H9 (cell line): ENCODE measurements at regions not wholly inside any gene's neighbourhood (a gene's known extent, or its start where the extent isn't known, plus 50 kb on each side); places are given as distances from the start of the nearest gene placed in this dataset.

ENCODE experiments used
- DNase-seq: peaks from one replicate; pipeline ENCODE4 v3.0.0-alpha.2; 2017
- H2AFZ ChIP-seq: one replicate; pipeline ENCODE4 v1.6.1; 2013; ENCODE audit warnings: mild to moderate bottlenecking, low read length, control low read depth, moderate library complexity
- H2AK5ac ChIP-seq: 2 replicates; pipeline ENCODE4 v1.6.1; 2013; ENCODE audit warnings: low read length, control low read depth, mixed read lengths; ENCODE audit not compliant: insufficient read length
- H2BK120ac ChIP-seq: one replicate; pipeline ENCODE4 v1.6.1; 2013; ENCODE audit warnings: low read depth, mild to moderate bottlenecking, low read length, control low read depth, inconsistent platforms; ENCODE audit not compliant: poor library complexity, severe bottlenecking
- H2BK12ac ChIP-seq: 2 replicates; pipeline ENCODE4 v1.6.1; 2013; ENCODE audit warnings: low read length, control low read depth, mixed read lengths, low read depth; ENCODE audit not compliant: insufficient read length
- H2BK15ac ChIP-seq: 2 replicates; pipeline ENCODE4 v1.6.1; 2013; ENCODE audit warnings: low read depth, low read length, control low read depth
- H2BK20ac ChIP-seq: one replicate; pipeline ENCODE4 v1.6.1; 2013; ENCODE audit warnings: low read depth, mild to moderate bottlenecking, low read length, control low read depth, inconsistent platforms; ENCODE audit not compliant: poor library complexity, severe bottlenecking
- H2BK5ac ChIP-seq: 2 replicates; pipeline ENCODE4 v1.6.1; 2013; ENCODE audit warnings: low read length, control low read depth, mixed read lengths; ENCODE audit not compliant: insufficient read length
- H3K14ac ChIP-seq: 2 replicates; pipeline ENCODE4 v1.6.1; 2013; ENCODE audit warnings: low read length, control low read depth; ENCODE audit not compliant: insufficient read depth
- H3K18ac ChIP-seq: 2 replicates; pipeline ENCODE4 v1.6.1; 2013; ENCODE audit warnings: low read depth, mild to moderate bottlenecking, mixed read lengths, low read length, control low read depth; ENCODE audit not compliant: insufficient read length
- H3K23ac ChIP-seq: 2 replicates; pipeline ENCODE4 v1.6.1; 2013; ENCODE audit warnings: low read length, control low read depth, mixed read lengths, low read depth; ENCODE audit not compliant: insufficient read length
- H3K23me2 ChIP-seq: 2 replicates; pipeline ENCODE4 v1.6.1; 2013; ENCODE audit warnings: low read depth, mild to moderate bottlenecking, mixed read lengths, low read length, control low read depth; ENCODE audit not compliant: insufficient read length, poor library complexity, severe bottlenecking
- H3K27ac ChIP-seq: 2 replicates; pipeline ENCODE4 v1.5.1; 2013; ENCODE audit warnings: low read length, control low read depth, mixed read lengths, low read depth; ENCODE audit not compliant: insufficient read length
- H3K27me3 ChIP-seq: 2 replicates; pipeline ENCODE4 v1.6.1; 2013; ENCODE audit warnings: low read length, control low read depth, inconsistent platforms; ENCODE audit not compliant: insufficient read depth
- H3K4ac ChIP-seq: 2 replicates; pipeline ENCODE4 v1.6.1; 2013; ENCODE audit warnings: low read depth, mild to moderate bottlenecking, control low read depth, inconsistent platforms, low read length, moderate library complexity
- H3K4me1 ChIP-seq: 2 replicates; pipeline ENCODE4 v1.6.1; 2013; ENCODE audit warnings: low read length, control low read depth, inconsistent platforms; ENCODE audit not compliant: insufficient read depth
- H3K4me2 ChIP-seq: 2 replicates; pipeline ENCODE4 v1.6.1; 2013; ENCODE audit warnings: low read length, control low read depth, mixed read lengths; ENCODE audit not compliant: insufficient read length, insufficient read depth
- H3K56ac ChIP-seq: 2 replicates; pipeline ENCODE4 v1.6.1; 2013; ENCODE audit warnings: low read depth, mild to moderate bottlenecking, mixed read lengths, low read length, control low read depth; ENCODE audit not compliant: insufficient read length
- H3K79me1 ChIP-seq: 2 replicates; pipeline ENCODE4 v1.6.1; 2013; ENCODE audit warnings: low read depth, mild to moderate bottlenecking, moderate library complexity, low read length, control low read depth, inconsistent platforms; ENCODE audit not compliant: insufficient read depth, poor library complexity, severe bottlenecking
- H3K79me2 ChIP-seq: 2 replicates; pipeline ENCODE4 v1.6.1; 2013; ENCODE audit warnings: low read length, control low read depth, inconsistent platforms; ENCODE audit not compliant: insufficient read depth
- H3K9ac ChIP-seq: 2 replicates; pipeline ENCODE4 v1.6.1; 2013; ENCODE audit warnings: low read length, control low read depth, mixed read lengths; ENCODE audit not compliant: insufficient read length; ENCODE audit errors: extremely low read depth
- H3K9me3 ChIP-seq: one replicate; pipeline ENCODE4 v1.6.1; 2013; ENCODE audit warnings: low read depth, low read length, inconsistent platforms; ENCODE audit not compliant: control insufficient read depth
- H3T11ph ChIP-seq: one replicate; pipeline ENCODE4 v1.6.1; 2013; ENCODE audit warnings: mild to moderate bottlenecking, low read length, control low read depth, inconsistent platforms
- H4K20me1 ChIP-seq: one replicate; pipeline ENCODE4 v1.6.1; 2013; ENCODE audit not compliant: control insufficient read depth, insufficient read length, insufficient read depth
- H4K5ac ChIP-seq: 2 replicates; pipeline ENCODE4 v1.6.1; 2013; ENCODE audit warnings: low read depth, mild to moderate bottlenecking, mixed read lengths, low read length, control low read depth; ENCODE audit not compliant: insufficient read length
- H4K8ac ChIP-seq: replicated peaks from 2 replicates; pipeline ENCODE4 v1.6.1; 2013; ENCODE audit warnings: low read length, control low read depth, mixed read lengths, low read depth; ENCODE audit not compliant: insufficient read length
- H4K91ac ChIP-seq: 2 replicates; pipeline ENCODE4 v1.6.1; 2013; ENCODE audit warnings: low read depth, mild to moderate bottlenecking, moderate library complexity, mixed read lengths, low read length, control low read depth; ENCODE audit not compliant: insufficient read length
- H3K27ac Mint-ChIP-seq, 3 experiments: 2 replicates in 2 of 3; 3 replicates in 1 of 3; pipeline ENCODE4 v1.8.0; 2020 to 2021; ENCODE audit warnings: mixed read lengths in 3 of 3, mild to moderate bottlenecking in 1 of 3, moderate library complexity in 1 of 3
- H3K27me3 Mint-ChIP-seq: 2 replicates; pipeline ENCODE4 v1.8.0; 2021; ENCODE audit warnings: low read depth, mild to moderate bottlenecking, moderate library complexity, mixed read lengths
- H3K36me3 Mint-ChIP-seq, 3 experiments: 2 replicates in 2 of 3; 3 replicates in 1 of 3; pipeline ENCODE4 v1.8.0; 2020 to 2021; ENCODE audit warnings: low read depth in 3 of 3, mixed read lengths in 3 of 3; ENCODE audit not compliant: insufficient read depth in 1 of 3
- H3K4me1 Mint-ChIP-seq, 2 experiments: 2 replicates each; pipeline ENCODE4 v1.8.0; 2020; ENCODE audit warnings: mixed read lengths in 2 of 2
- H3K4me3 Mint-ChIP-seq, 2 experiments: 2 replicates in 1 of 2; 3 replicates in 1 of 2; pipeline ENCODE4 v1.8.0; 2020 to 2021; ENCODE audit warnings: mild to moderate bottlenecking in 2 of 2, mixed read lengths in 2 of 2, moderate library complexity in 1 of 2
- H3K9me3 Mint-ChIP-seq, 2 experiments: 2 replicates in 1 of 2; 3 replicates in 1 of 2; pipeline ENCODE4 v1.8.0; 2020; ENCODE audit warnings: mild to moderate bottlenecking in 2 of 2, mixed read lengths in 2 of 2, moderate library complexity in 1 of 2
- CTCF ChIP-seq: fragments of 200-600 bp; sonication (generic); conservative IDR thresholded peaks from 3 replicates; pipeline ENCODE4 v1.8.0; 2021; ENCODE audit warnings: antibody characterized with exemption, mild to moderate bottlenecking
- WGBS: extraction: QIAGEN DNeasy Blood & Tissue Kit; methylation state at CpG from one replicate; pipeline ENCODE4 v1.1.7; 2013; ENCODE audit warnings: missing lambda C conversion rate, low lambda C conversion rate, mixed read lengths; ENCODE audit not compliant: insufficient read length; ENCODE audit errors: extremely low coverage; 5-methylcytosine and 5-hydroxymethylcytosine counted together

DNA sequence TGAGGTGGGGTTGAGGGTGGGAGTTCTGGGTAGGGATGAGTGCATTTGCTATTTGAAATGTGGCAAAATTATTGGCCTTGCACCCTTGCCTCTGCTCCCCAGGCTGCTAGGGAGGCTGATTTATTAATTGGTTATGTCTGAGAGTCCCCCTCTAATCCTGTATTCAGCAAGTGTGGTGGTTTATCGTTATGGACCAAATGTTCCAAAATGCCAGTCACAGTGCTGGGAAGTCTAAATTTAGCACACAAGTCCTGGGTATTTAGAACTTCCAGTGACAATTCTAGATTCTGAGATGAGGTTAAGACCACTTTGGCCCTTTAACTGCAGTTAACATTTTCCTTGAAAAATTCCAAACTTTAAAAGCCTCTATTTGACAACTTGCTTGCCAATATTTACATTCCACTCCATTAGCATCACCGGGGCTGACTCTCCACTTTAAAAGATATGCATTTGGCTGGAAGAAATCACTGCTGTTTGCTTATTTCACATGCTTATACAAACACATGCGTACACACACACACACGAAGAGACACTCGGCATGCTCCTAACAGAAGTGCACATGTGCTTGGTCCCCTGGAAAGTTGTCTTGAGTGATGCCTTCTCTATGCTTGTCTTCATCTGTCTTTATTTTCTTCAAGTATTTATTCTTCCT lies 247.7 kb downstream of the IL20RB start:
- Histone ChIP-seq H4K8ac (no peak overlapping the region), H3K9ac (no peak overlapping the region), H3K18ac (no peak overlapping the region), H3K23ac (no peak overlapping the region), H3K14ac (no peak overlapping the region), H3K4me1 (no peaks in the 10 kb centered on the region), H2BK120ac (no peak overlapping the region), H2AFZ (no peak overlapping the region), H3T11ph (no peak overlapping the region), H4K5ac (no peak overlapping the region), H2AK5ac (no peak overlapping the region), H4K20me1 (no peaks in the 10 kb centered on the region), H2BK20ac (no peak overlapping the region), H2BK12ac (no peak overlapping the region), H3K27me3 (no peaks in the 10 kb centered on the region), H3K79me1 (no peaks in the 10 kb centered on the region), H3K4ac (no peak overlapping the region), H3K27ac (no peak overlapping the region), H3K23me2 (no peaks in the 10 kb centered on the region), H3K9me3 (no peaks in the 10 kb centered on the region), H3K79me2 (no peaks in the 10 kb centered on the region), H2BK5ac (no peak overlapping the region), H4K91ac (no peak overlapping the region), H3K4me2 (no peak overlapping the region), H2BK15ac (no peak overlapping the region), H3K56ac (no peak overlapping the region)
- Mint-ChIP-seq H3K27me3 (no peaks in the 10 kb centered on the region), H3K4me3 (no peak overlapping the region), H3K9me3 (peaks cover 0 to 2% of the 10 kb centered on the region in 2 experiments; a peak in 2 of 5 replicates), H3K4me1 (peaks cover 9 to 13% of the 10 kb centered on the region in 2 experiments; a peak in 3 of 4 replicates), H3K36me3 (no peaks in the 10 kb centered on the region), H3K27ac (no peak overlapping the region)
- WGBS, result no CpG with 5 or more reads among the region's 5 CpGs
- DNase-seq, result no peak
- no peak for TF ChIP-seq CTCF
